D721Med (cell line): ENCODE measurements at regions not wholly inside any gene's neighbourhood (a gene's known extent, or its start where the extent isn't known, plus 50 kb on each side); places are given as distances from the start of the nearest gene placed in this dataset.

Experiments used
- DNase-seq: peaks from one replicate; pipeline ENCODE4 v3.0.0; 2011; ENCODE audit warnings: low spot score; ENCODE audit not compliant: insufficient read length
- FAIRE-seq: peaks from 2 replicates; lab custom pipeline; 2011; peaks lifted over from hg19 to GRCh38; lab: Jason Lieb, UNC
- CTCF ChIP-seq: IDR thresholded peaks from 2 replicates; pipeline ENCODE4 v1.5.1; 2012; ENCODE audit warnings: mild to moderate bottlenecking, control low read depth; ENCODE audit not compliant: insufficient read depth; ENCODE audit errors: missing control alignments

DNA sequence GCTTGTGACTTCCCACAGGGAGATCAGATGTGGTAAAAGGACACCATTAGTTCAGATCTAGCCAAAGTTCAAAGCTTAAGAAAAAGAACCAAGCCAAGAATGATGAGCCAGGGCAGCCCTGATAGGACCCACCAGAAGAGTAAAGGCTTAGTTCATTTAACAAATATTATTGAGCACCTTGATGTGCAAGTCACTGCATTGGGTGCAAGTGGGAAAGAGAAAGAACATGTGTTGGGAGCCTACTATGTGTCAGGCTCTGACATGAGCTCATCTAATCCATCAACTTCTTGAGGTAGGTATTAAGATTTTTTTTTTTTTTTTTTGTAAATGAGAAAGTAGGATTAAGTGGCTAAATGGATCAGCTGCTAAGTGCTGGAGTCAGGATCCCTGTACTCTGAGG, 53.4 kb upstream of the PIAS1 start:
- FAIRE-seq: no peak
- no peak for TF ChIP-seq CTCF

GRCh38 chr15:68001811-68002210, 52.3 kb upstream of the PIAS1 start:
- DNase-seq (no peak), FAIRE-seq (no peak)
- no peak for TF ChIP-seq CTCF

More for the DNA sequence above, 53.4 kb upstream of the PIAS1 start:
- no peak for DNase-seq

DNA sequence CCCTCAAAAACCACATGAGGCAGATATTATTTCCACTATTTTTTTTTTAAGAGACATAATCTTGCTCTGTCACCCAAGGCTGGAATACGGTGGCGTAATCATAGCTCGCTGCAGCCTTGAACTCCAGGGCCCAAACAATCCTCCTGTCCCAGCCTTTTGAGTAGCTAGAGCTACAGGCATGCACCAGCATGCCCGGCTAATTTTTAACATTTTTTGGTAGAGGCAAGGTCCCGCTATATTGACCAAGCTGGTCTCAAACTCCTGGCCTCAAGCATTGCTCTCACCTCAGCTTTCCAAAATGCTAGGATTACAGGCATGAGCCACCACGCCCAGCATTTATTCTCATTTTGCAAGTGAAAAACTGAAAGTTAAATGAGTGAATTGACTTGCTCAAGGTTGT, 50.8 kb upstream of the PIAS1 start:
- no peak for TF ChIP-seq CTCF
- FAIRE-seq (no peak), DNase-seq (no peak)
